NCI-H460 (cell line): ENCODE measurements at regions not wholly inside any gene's neighbourhood (a gene's known extent, or its start where the extent isn't known, plus 50 kb on each side); places are given as distances from the start of the nearest gene placed in this dataset.

Source experiments
- DNase-seq: peaks from one replicate; pipeline ENCODE4 v3.0.0-alpha.2; 2016; ENCODE audit warnings: low read depth; ENCODE audit errors: extremely low read depth

- no peak for DNase-seq
Observed at GRCh38 chr20:22374678-22375590, 209.4 kb downstream of the FOXA2 start.

GRCh38 chr20:22374066-22374465, 210.3 kb downstream of the FOXA2 start:
- no peak for DNase-seq

GRCh38 chr20:22373164-22373895, 211.0 kb downstream of the FOXA2 start:
- no peak for DNase-seq

- DNase-seq, result no peak
Observed at GRCh38 chr20:22371843-22372242, 212.5 kb downstream of the FOXA2 start.

- DNase-seq, result no peak
Observed at GRCh38 chr20:22370137-22370536, 214.2 kb downstream of the FOXA2 start.

- DNase-seq, result no peak
Observed at GRCh38 chr20:22369100-22369499, 215.3 kb downstream of the FOXA2 start.

GRCh38 chr20:22368235-22368634, 216.1 kb downstream of the FOXA2 start:
- no peak for DNase-seq

GRCh38 chr20:22366631-22367030, 217.7 kb downstream of the FOXA2 start:
- no peak for DNase-seq

GRCh38 chr20:22354647-22355046, 229.7 kb downstream of the FOXA2 start:
- no peak for DNase-seq

- DNase-seq, result no peak
Observed at GRCh38 chr20:22353586-22353985, 230.8 kb downstream of the FOXA2 start.

GRCh38 chr20:22352019-22352418, 232.4 kb downstream of the FOXA2 start:
- DNase-seq, result no peak

- DNase-seq, result no peak
Observed at GRCh38 chr20:22350624-22351023, 233.7 kb downstream of the FOXA2 start.

GRCh38 chr20:22348010-22348409, 236.4 kb downstream of the FOXA2 start:
- DNase-seq, result no peak

- no peak for DNase-seq
Observed at GRCh38 chr20:22346716-22347115, 237.7 kb downstream of the FOXA2 start.

GRCh38 chr20:22343612-22344011, 240.8 kb downstream of the FOXA2 start:
- DNase-seq, result no peak

GRCh38 chr20:22342410-22342809, 242.0 kb downstream of the FOXA2 start:
- DNase-seq, result no peak

GRCh38 chr20:22341508-22341907, 242.9 kb downstream of the FOXA2 start:
- DNase-seq, result no peak

- no peak for DNase-seq
Observed at GRCh38 chr20:22339946-22340345, 244.4 kb downstream of the FOXA2 start.

- DNase-seq, result peak; percentile 67
Observed at GRCh38 chr20:22339091-22339881, 245.1 kb downstream of the FOXA2 start.

- no peak for DNase-seq
Observed at GRCh38 chr20:22338140-22338708, 246.1 kb downstream of the FOXA2 start.

GRCh38 chr20:22335210-22335609, 249.2 kb downstream of the FOXA2 start:
- DNase-seq, result no peak
